ENCODE measurements at regions not wholly inside any gene's neighbourhood (a gene's known extent, or its start where the extent isn't known, plus 50 kb on each side); places are given as distances from the start of the nearest gene placed in this dataset.

- TF ChIP-seq, protein P1, sequence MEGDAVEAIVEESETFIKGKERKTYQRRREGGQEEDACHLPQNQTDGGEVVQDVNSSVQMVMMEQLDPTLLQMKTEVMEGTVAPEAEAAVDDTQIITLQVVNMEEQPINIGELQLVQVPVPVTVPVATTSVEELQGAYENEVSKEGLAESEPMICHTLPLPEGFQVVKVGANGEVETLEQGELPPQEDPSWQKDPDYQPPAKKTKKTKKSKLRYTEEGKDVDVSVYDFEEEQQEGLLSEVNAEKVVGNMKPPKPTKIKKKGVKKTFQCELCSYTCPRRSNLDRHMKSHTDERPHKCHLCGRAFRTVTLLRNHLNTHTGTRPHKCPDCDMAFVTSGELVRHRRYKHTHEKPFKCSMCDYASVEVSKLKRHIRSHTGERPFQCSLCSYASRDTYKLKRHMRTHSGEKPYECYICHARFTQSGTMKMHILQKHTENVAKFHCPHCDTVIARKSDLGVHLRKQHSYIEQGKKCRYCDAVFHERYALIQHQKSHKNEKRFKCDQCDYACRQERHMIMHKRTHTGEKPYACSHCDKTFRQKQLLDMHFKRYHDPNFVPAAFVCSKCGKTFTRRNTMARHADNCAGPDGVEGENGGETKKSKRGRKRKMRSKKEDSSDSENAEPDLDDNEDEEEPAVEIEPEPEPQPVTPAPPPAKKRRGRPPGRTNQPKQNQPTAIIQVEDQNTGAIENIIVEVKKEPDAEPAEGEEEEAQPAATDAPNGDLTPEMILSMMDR (optimal IDR thresholded peaks at IDR 0.05 in 1 of 3, IDR thresholded peaks at IDR 0.05 in 1 of 3, conservative IDR thresholded peaks at IDR 0.05 in 1 of 3; ENCODE audit: extremely low read depth in 1 of 3, insufficient read depth in 2 of 3, low read length in 3 of 3), result no peak
- TF ChIP-seq EZH2 (IDR thresholded peaks at IDR 0.05; ENCODE audit: low read length), result no peak
Measured at GRCh38 chr13:111535523-111535811, 215.0 kb downstream of the TEX29 start.

Measured in keratinocyte (primary cell).